Lower leg skin (tissue), 3 donors: ENCODE measurements at regions not wholly inside any gene's neighbourhood (a gene's known extent, or its start where the extent isn't known, plus 50 kb on each side); places are given as distances from the start of the nearest gene placed in this dataset.

ENCODE experiments used
- CTCF ChIP-seq, 3 donors: fragments of 450-650 bp; IDR thresholded peaks; one replicate each; pipeline ENCODE4 v1.5.1; 2016; ENCODE audit warnings: antibody characterized with exemption in 3 of 3, mild to moderate bottlenecking in 3 of 3, moderate library complexity in 2 of 3
- POLR2A ChIP-seq, 2 donors: fragments of 450-650 bp; IDR thresholded peaks; one replicate each; pipeline ENCODE4 v1.6.1; 2016 to 2017; ENCODE audit warnings: antibody characterized with exemption in 2 of 2, mild to moderate bottlenecking in 1 of 2, moderate library complexity in 1 of 2

- TF ChIP-seq CTCF (IDR thresholded peaks at IDR 0.05) = no peak
- TF ChIP-seq POLR2A (IDR thresholded peaks at IDR 0.05) = no peak
These were observed 1036.4 kb downstream of the EFNA5 start for GRCh38 chr5:106634375-106634774.
